ENCODE measurements at regions not wholly inside any gene's neighbourhood (a gene's known extent, or its start where the extent isn't known, plus 50 kb on each side); places are given as distances from the start of the nearest gene placed in this dataset.
A peak's percentile ranks its signal among the peaks of the same experiment; 100 is the strongest.
"Not testable (repeated sequence)": the region's sequence is repeated elsewhere in the genome, so short reads cannot be mapped to it uniquely, and the experiment has no call there.

DNA sequence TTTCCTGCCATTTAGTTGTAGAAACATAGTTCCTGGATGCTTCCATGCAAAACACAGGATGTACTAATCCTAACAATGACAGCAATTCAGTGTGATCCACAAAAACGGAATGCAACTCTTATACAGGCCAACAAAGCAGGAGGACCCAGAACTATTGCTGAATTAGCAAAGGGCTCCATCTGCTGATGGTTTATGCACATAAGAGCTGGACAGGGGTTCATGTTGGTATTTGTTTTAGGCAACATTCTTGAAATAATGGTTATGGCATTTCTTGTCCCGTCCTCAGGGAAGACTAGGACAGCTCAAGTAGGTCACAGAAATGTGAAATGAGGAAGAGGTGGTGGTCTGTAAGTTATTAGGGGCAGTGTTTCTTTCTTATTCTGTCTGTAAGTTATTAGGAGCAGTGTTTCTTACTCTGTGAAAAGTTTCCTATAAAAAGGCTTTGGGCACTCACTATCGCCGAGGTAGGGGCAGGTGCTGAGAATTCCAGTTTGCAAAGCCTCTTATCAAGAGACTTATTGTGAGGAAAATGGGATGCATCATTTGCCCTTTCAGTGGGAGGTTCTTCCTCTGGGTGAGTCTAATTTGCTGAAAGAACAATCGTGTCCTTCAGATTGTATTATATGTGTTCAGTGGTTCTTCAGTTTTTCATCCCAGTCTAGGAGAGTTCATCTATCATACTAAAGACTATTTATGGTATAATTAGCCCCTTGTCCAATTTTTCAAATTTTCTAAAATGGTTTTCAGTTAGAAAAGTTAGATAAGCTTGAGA lies 171.1 kb downstream of the MCHR2 start:
- intact Hi-C loops (cut with DNase I), result no loop called here
- 37% methylated on average over 5 of the region's 5 CpGs for WGBS
- H3K27me3 ChIP-seq (ENCODE audit: control insufficient read depth, insufficient read depth), result no peaks in the 10 kb centered on the region
- H3K4me3 ChIP-seq (ENCODE audit: low read length), result no peak overlapping the region
- no peak overlapping the region for H3K27ac ChIP-seq (ENCODE audit: low read length)
- no peak for DNase-seq
- H3K4me1 ChIP-seq (ENCODE audit: control insufficient read depth, insufficient read depth, low read length), result no peaks in the 10 kb centered on the region
- peak in 1 of 2 donors; percentile 46 for ATAC-seq
- H3K9me3 ChIP-seq (ENCODE audit: control insufficient read depth, low read length), result no peaks in the 10 kb centered on the region

DNA sequence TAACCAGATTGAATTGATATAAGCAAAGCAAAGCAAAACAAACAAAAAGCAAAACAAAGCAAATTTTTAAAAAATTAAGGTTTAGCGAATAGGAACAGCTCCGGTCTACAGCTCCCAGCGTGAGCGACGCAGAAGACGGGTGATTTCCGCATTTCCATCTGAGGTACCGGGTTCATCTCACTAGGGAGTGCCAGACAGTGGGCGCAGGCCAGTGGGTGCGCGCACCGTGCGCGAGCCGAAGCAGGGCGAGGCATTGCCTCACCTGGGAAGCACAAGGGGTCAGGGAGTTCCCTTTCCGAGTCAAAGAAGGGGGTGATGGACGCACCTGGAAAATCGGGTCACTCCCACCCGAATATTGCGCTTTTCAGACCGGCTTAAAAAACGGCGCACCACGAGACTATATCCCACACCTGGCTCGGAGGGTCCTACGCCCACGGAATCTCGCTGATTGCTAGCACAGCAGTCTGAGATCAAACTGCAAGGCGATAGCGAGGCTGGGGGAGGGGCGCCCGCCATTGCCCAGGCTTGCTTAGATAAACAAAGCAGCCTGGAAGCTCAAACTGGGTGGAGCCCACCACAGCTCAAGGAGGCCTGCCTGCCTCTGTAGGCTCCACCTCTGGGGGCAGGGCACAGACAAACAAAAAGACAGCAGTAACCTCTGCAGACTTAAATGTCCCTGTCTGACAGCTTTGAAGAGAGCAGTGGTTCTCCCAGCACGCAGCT lies 170.3 kb downstream of the MCHR2 start:
- ATAC-seq; H3K4me1 ChIP-seq (ENCODE audit: control insufficient read depth, insufficient read depth, low read length); H3K27me3 ChIP-seq (ENCODE audit: control insufficient read depth, insufficient read depth); H3K4me3 ChIP-seq (ENCODE audit: low read length); H3K27ac ChIP-seq (ENCODE audit: low read length); H3K9me3 ChIP-seq (ENCODE audit: control insufficient read depth, low read length); intact Hi-C loops (cut with DNase I); DNase-seq: not testable (repeated sequence)
- 26% methylated on average over 8 of the region's 34 CpGs for WGBS

DNA sequence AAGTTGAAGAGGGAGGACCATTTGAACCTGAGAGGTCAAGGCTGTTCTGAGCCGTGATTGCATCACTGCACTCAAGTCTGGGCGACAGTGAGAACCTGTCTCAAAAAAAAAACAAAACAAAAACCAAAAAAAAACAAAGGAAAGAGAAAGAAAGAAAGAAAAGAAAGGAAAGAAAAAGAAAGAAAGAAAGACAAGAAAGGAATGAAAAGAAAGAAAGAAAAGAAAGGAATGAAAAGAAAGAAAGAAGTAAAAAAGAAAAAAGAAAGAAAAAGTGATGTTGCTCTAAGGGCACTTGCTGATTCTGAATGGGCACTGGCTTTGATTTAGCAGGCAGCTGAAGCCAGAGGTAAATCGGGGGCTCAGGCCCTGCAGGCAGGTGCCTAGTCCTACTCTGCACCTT lies 161.0 kb downstream of the MCHR2 start:
- Histone ChIP-seq H3K4me1 (ENCODE audit: control insufficient read depth, insufficient read depth, low read length) (no peaks in the 10 kb centered on the region), H3K9me3 (ENCODE audit: control insufficient read depth, low read length) (no peaks in the 10 kb centered on the region), H3K4me3 (ENCODE audit: low read length) (no peak overlapping the region), H3K27me3 (ENCODE audit: control insufficient read depth, insufficient read depth) (no peaks in the 10 kb centered on the region), H3K27ac (ENCODE audit: low read length) (no peak overlapping the region)
- 79% methylated on average over 3 of the region's 3 CpGs for WGBS
- no peak for DNase-seq
- ATAC-seq, result no peak
- intact Hi-C loops (cut with DNase I), result no loop called here

DNA sequence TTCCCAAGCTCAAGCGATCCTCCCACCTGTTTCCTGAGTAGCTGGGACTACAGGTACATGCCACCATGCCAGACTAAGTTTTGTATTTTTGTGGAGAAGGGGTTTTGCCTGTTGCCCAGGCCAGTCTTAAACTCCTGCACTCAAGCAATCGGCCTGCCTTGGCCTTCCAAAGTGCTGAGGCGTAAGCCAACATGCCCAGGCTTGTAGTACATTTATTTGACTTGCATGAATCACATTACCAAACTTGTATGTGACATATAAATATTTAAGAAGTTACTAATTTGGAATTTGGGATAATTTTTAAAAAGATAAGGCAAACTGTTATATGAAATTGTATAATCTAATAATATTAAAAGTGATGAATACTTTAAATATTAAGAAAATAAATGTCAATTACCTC lies 157.6 kb downstream of the MCHR2 start:
- Histone ChIP-seq H3K9me3 (ENCODE audit: control insufficient read depth, low read length) (no peaks in the 10 kb centered on the region), H3K27ac (ENCODE audit: low read length) (no peak overlapping the region), H3K27me3 (ENCODE audit: control insufficient read depth, insufficient read depth) (peaks cover 3% of the 10 kb centered on the region), H3K4me3 (ENCODE audit: low read length) (no peak overlapping the region), H3K4me1 (ENCODE audit: control insufficient read depth, insufficient read depth, low read length) (no peaks in the 10 kb centered on the region)
- intact Hi-C loops (cut with DNase I), result no loop called here
- 73% methylated on average over 3 of the region's 3 CpGs for WGBS
- DNase-seq (no peak), ATAC-seq (no peak)

DNA sequence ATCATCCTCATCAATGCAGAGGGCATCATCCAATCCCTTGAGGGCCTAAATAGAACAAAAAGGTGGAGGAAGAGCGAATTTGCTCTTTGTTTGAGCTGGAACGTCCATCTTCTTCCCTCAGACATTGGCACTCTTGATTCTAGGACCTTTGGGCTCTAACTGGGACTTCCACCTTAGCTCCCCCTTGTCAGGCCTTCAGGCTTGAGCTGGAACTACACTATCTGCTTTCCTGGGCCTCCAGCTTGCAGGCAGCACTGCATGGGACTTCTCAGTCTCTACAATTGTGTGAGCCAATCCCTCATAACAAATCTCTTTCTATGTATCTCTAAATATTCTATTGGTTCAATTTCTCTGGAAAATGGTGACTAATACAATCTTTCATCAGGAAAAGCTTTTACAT lies 155.4 kb downstream of the MCHR2 start:
- Histone ChIP-seq H3K4me3 (ENCODE audit: low read length) (no peak overlapping the region), H3K4me1 (ENCODE audit: control insufficient read depth, insufficient read depth, low read length) (no peaks in the 10 kb centered on the region), H3K27me3 (ENCODE audit: control insufficient read depth, insufficient read depth) (peaks cover 3% of the 10 kb centered on the region), H3K9me3 (ENCODE audit: control insufficient read depth, low read length) (no peaks in the 10 kb centered on the region), H3K27ac (ENCODE audit: low read length) (no peak overlapping the region)
- intact Hi-C loops (cut with DNase I), result no loop called here
- DNase-seq, result no peak
- WGBS, result 61% methylated on average over 2 of the region's 2 CpGs
- ATAC-seq, result no peak

DNA sequence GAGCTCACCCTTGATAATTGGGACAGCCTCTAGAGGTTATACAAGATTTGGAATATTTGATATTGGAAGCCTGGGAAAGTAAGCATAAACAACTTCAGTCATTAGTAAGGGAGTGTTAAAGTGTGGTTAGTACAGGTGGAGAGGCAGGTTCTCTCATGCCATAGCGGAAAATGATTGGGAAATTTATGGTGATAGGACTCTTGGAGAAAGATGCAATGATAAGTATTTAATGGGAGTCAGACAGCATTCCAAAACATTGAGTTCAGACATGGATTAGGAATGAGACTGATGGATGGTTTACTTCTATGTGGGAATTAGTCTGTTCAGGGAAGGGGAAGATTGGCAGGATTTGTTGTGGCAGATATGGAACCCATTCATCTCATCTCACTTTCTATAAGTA lies 152.7 kb downstream of the MCHR2 start:
- Histone ChIP-seq H3K27me3 (ENCODE audit: control insufficient read depth, insufficient read depth) (peaks cover 3% of the 10 kb centered on the region), H3K4me1 (ENCODE audit: control insufficient read depth, insufficient read depth, low read length) (no peaks in the 10 kb centered on the region), H3K27ac (ENCODE audit: low read length) (no peak overlapping the region), H3K4me3 (ENCODE audit: low read length) (no peak overlapping the region), H3K9me3 (ENCODE audit: control insufficient read depth, low read length) (no peaks in the 10 kb centered on the region)
- no peak for DNase-seq
- no peak for ATAC-seq
- WGBS, result 39% methylated on average over 1 of the region's 1 CpG
- intact Hi-C loops (cut with DNase I), result no loop called here

DNA sequence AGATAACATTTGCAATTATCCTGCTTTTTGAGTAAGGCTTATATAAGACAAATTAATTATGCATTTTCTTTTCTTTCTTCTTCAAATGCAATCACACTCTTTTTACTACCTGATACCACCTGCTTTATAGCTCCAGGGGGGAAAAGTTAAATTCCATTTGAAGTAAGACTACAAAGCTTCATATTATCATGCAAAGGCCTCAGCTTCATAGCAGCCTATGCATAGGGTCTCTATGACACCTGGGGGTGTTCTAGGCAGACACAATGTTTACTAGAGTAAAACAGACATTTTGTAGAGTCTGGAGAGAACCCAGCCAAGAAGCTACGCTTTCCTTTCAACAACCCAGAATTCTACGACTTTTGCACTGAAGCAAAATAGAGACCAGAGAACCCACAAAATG lies 148.0 kb downstream of the MCHR2 start:
- WGBS, result 82% methylated on average over 2 of the region's 2 CpGs
- ATAC-seq (no peak), DNase-seq (no peak)
- Histone ChIP-seq H3K9me3 (ENCODE audit: control insufficient read depth, low read length) (no peaks in the 10 kb centered on the region), H3K27me3 (ENCODE audit: control insufficient read depth, insufficient read depth) (peaks cover 3% of the 10 kb centered on the region), H3K4me1 (ENCODE audit: control insufficient read depth, insufficient read depth, low read length) (no peaks in the 10 kb centered on the region), H3K4me3 (ENCODE audit: low read length) (no peak overlapping the region), H3K27ac (ENCODE audit: low read length) (no peak overlapping the region)
- intact Hi-C loops (cut with DNase I), result no loop called here

DNA sequence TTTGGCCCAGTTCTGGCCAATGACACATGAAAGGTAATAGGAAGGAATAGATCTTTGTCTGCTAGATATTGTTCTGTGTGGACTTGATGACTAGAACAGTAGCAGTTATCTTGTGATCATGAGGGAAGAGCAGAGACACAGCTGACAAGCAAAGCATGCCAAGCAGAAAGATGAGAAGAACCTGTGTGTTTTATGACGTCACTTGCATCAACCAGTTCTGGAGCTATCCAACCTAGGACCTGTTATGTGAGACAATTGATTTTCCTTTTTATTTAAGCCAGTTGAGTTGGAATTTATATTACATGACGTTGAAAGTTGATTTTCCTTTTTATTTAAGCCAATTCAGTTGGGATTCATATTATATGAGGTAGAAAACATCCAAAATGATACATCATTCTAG lies 143.2 kb downstream of the MCHR2 start:
- ATAC-seq (no peak), DNase-seq (no peak)
- Histone ChIP-seq H3K4me3 (ENCODE audit: low read length) (no peak overlapping the region), H3K27me3 (ENCODE audit: control insufficient read depth, insufficient read depth) (peaks cover 3% of the 10 kb centered on the region), H3K4me1 (ENCODE audit: control insufficient read depth, insufficient read depth, low read length) (no peaks in the 10 kb centered on the region), H3K27ac (ENCODE audit: low read length) (no peak overlapping the region), H3K9me3 (ENCODE audit: control insufficient read depth, low read length) (no peaks in the 10 kb centered on the region)
- intact Hi-C loops (cut with DNase I), result no loop called here
- 66% methylated on average over 2 of the region's 2 CpGs for WGBS

DNA sequence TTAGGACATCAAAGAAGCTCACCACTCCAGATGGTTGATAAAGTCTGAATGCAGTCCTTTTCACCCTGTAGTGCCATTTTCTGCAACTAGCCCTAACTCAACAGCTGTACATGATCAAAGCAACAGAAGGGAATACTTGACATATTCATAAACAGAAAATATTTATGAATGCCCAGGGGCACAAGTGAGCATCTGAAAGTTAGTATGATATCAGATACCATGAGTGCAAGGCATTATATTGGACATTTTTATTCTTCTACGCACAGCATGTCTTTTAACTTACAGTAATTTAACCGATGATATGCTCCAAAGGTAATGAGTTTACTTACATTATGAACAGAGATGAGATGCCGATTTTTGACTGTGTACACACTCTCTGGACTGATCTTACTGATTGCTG lies 142.0 kb downstream of the MCHR2 start:
- Histone ChIP-seq H3K4me3 (ENCODE audit: low read length) (no peak overlapping the region), H3K27ac (ENCODE audit: low read length) (no peak overlapping the region), H3K27me3 (ENCODE audit: control insufficient read depth, insufficient read depth) (peaks cover 3% of the 10 kb centered on the region), H3K4me1 (ENCODE audit: control insufficient read depth, insufficient read depth, low read length) (no peaks in the 10 kb centered on the region), H3K9me3 (ENCODE audit: control insufficient read depth, low read length) (no peaks in the 10 kb centered on the region)
- 88% methylated on average over 3 of the region's 3 CpGs for WGBS
- DNase-seq (no peak), ATAC-seq (no peak)
- intact Hi-C loops (cut with DNase I), result no loop called here

DNA sequence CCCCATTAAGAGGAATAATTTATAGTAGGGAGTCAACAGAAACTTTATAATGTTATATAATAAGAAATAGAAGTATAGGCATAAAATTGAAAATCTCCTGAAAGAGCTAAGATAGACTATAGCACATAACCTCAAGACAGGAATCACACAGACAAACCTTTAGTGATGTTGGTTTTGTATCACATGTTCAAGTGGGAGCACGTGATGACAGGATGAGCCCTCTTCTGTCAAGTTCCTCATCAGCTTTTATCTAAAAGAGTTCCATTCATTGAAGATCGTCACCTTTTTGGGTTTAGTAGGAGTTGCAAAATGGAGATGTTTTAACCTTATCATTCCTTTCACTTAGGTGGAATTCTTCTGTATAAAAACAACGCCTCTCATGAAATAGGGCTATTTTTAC lies 127.0 kb downstream of the MCHR2 start:
- intact Hi-C loops (cut with DNase I), result loop anchor here in 2 of 4 donors (5.0 kb wide), 2 partner anchors 235 to 240 kb away; no protein-coding TSS in a partner anchor
- no peaks in the 10 kb centered on the region for H3K4me1 ChIP-seq (ENCODE audit: control insufficient read depth, insufficient read depth, low read length)
- no peaks in the 10 kb centered on the region for H3K9me3 ChIP-seq (ENCODE audit: control insufficient read depth, low read length)
- H3K27me3 ChIP-seq (ENCODE audit: control insufficient read depth, insufficient read depth), result no peaks in the 10 kb centered on the region
- H3K4me3 ChIP-seq (ENCODE audit: low read length), result no peak overlapping the region
- ATAC-seq (no peak), DNase-seq (no peak)
- 18% methylated on average over 3 of the region's 3 CpGs for whole genome bisulfite sequencing
- H3K27ac ChIP-seq (ENCODE audit: low read length), result no peak overlapping the region

DNA sequence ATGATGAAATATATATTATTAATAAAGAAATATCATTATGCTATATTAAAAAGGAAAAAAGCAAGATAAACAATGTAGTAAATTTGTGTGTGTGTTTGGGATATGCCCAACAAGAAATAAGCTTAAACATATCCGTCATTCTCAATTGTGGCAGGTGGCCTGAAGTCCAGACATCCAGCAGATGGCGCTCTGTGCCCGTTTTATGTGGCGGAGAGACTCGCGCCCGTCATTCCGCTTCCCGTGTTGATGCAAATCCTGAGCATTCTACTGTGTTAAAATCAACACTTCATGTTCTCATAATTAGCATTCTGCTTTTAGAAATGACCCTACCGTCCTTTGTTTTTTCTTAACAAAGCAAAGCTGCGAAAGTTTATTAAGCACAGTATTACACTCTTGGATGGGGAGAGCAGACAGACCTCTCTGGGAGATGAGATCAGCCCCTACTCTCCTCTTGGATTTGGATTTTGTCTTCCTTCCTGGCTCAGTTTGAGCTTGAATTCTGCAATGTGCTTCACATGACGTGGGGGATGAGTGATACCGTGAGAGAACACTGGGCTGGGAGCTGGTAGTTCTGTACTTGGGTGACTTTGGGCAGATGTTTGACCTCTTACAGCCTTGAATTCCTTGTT lies 125.8 kb downstream of the MCHR2 start:
- no peaks in the 10 kb centered on the region for H3K9me3 ChIP-seq (ENCODE audit: control insufficient read depth, low read length)
- 5% methylated on average over 13 of the region's 13 CpGs for WGBS
- ATAC-seq, result peak; percentile 41 to 70

More for the DNA sequence above, 125.8 kb downstream of the MCHR2 start:
- no peak overlapping the region for H3K4me3 ChIP-seq (ENCODE audit: low read length)
- no peaks in the 10 kb centered on the region for H3K4me1 ChIP-seq (ENCODE audit: control insufficient read depth, insufficient read depth, low read length)
- no peaks in the 10 kb centered on the region for H3K27me3 ChIP-seq (ENCODE audit: control insufficient read depth, insufficient read depth)
- no peak overlapping the region for H3K27ac ChIP-seq (ENCODE audit: low read length)
- DNase-seq, result peak; percentile 72 to 89 (median 85)
- intact Hi-C loops (cut with DNase I), result loop anchor here in 2 of 4 donors (5.0 kb wide), 2 partner anchors 234 to 239 kb away; no protein-coding TSS in a partner anchor
